GM19035 (cell line): ENCODE measurements at regions not wholly inside any gene's neighbourhood (a gene's known extent, or its start where the extent isn't known, plus 50 kb on each side); places are given as distances from the start of the nearest gene placed in this dataset.

Experiments used
- ATAC-seq: cut with Tn5 transposase; IDR thresholded peaks from one replicate; pipeline ENCODE4 v1.9.1; 2021; ENCODE audit not compliant: unreplicated experiment

DNA sequence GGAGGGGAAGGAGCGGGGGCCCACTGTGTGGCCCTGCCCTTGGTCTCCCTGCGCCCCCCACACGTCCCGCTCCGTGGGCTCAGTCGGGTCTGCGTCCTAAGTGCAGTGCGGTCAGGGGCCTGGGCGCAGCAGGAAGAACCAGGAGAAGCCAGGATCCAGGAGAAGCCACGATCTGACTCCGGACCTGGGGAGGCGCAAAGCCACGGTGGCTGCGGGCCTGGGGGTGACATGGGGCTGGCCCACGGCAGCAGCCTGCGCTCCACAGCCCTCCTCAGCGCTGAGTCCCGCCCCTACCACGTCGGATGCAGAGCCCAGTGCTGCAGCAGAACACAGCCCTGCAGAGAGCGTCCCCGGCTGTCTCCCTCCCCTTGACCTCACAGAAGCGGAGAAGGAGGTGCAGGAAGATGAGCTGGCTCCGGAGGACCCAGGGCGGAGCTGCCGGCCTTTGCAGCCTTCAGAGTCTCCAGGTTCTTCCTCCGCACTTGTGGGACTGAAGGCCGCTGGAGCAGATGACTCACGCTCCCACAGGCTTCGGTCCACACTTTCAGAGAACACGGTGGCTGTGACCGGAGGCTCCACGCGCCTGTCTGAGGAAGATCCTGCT, 589.2 kb upstream of the SALL3 start:
- ATAC-seq: no peak

DNA sequence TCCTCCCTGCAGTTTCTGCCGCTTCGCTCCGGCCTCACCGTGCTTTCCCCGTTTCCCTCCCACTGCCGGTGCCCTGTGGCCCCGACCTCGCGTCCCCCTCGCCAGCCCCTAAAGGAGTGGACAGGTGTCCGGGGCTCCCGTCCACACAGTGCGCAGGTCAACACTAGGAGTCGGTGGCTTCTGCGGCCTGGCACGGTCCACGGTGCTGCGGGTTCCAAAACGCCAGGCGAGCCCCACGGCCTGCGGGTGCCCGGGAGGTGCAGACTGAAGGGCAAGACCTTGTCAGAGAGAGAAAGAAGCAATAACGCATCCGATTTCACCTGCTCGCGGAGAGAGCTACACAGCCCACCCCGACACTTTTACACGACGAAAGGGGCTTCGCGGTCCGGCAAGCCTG, 588.7 kb upstream of the SALL3 start:
- ATAC-seq: no peak

GRCh38 chr18:78393086-78393862, 586.3 kb upstream of the SALL3 start:
- ATAC-seq: no peak

DNA sequence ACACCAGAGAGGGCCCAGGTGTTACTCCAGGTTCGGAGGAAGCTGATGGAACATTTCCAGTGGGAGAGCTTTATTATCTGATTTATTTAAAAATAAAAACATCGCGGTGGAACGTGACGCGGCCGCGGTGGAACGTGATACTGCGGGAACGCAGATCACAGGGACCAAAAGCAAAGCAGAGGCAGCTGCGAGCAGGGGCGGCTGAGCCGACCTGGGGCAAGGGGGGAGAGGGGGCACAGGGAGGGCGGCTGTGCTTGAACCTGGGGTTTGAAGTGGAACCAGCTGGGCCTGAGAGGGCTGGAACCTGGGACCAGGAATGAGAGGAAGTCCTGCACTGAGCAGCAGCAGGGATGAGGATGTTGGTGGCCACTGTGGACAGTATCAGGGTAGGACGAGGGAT, 583.5 kb upstream of the SALL3 start:
- ATAC-seq: no peak

GRCh38 chr18:78396756-78397155, 582.9 kb upstream of the SALL3 start:
- ATAC-seq: no peak

DNA sequence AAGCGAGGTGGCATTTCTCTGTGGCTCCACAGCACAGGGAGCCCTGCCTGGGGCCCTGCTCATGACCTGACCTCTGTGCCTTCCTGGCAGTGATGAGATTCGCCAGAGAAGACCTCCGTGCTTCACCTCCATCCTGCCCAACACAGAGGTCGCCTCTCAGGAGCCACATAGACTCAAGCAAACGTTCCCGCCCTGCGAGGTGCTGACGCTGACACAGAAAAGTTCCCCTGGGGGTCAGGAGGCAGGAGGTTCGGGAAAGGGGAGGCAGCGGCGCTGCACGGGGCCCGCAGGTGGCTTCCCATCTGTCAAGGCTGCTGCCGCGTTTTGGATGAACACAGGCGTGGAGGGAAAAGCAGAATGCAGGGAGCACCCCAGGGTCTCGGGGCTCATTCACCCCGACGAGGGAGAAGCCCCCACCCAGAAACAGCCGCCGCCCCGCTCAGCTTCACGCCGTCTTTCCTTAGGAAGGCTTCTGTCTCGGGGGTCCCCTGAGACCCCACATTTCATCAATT, 579.6 kb upstream of the SALL3 start:
- no peak for ATAC-seq

- no peak for ATAC-seq
These were observed 577.2 kb upstream of the SALL3 start for GRCh38 chr18:78402440-78402839.

DNA sequence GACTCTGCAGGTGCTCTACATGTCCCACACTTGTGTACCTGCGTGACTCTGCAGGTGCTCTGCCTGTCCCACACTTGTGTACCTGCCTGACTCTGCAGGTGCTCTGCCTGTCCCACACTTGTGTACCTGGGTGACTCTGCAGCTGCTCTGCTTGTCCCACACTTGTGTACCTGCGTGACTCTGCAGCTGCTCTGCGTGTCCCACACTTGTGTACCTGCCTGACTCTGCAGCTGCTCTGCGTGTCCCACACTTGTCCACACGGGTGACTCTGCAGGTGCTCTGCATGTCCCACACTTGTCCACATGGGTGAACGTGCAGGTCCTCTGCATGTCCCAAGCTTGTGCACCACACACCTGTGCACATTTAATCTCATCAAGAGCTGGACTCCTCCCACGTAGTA, 576.7 kb upstream of the SALL3 start:
- no peak for ATAC-seq

DNA sequence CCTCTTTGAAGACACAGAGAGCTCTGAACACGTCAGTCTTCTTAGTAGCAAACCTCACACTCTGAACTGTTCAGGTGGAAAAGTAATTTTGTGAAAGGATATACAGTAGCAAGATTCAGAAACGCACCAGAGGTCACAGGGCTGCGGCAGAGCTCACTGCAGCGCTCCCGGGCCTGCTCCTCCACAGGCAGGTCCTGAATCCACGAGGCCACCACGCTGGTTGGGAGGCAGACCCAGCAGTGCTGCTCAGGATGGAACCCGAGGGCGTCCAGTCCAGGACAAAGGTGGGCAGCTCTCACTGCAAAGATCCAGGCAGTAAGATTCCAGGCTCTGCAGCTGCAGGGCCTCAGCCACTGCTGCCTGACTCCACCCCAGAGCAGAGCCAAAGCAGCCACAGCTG, 576.2 kb upstream of the SALL3 start:
- ATAC-seq: no peak

- no peak for ATAC-seq
These were observed 573.9 kb upstream of the SALL3 start for GRCh38 chr18:78405763-78406162.

DNA sequence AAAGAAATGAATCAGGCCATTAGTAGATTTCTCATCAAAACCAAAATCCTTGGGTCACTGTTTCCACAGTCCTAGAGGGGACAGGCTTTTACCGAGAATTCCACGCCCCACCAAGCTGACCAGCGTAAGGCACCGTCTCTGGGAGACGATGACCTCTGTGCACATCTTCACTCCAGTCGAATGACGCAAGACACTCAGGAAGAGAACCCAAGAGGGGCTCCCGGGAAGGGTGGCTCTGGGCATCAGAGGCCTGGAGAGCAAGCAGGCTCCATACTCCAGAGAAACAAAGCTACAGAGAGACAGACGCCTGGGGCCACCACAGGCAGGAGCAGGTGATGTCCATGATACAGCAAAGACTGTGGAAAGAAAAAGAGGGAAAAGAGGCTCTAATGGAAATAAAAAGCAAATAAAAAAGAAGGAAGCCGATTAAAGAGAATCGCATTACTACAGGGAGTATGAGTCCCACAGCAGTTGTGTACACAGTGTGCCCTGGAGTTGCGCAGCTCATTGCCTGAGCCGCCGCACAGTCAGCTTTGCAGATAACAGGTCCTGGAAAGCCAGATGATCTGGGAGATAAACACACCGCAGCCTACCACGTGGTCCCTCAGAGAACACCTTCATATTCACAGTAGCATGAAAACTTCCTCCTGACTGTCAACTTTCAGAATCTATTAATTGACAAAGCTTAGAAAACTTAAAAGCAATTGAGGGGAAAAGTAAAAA, 572.7 kb upstream of the SALL3 start:
- ATAC-seq: no peak

- no peak for ATAC-seq
These were observed 572.2 kb upstream of the SALL3 start for GRCh38 chr18:78407466-78407844.

DNA sequence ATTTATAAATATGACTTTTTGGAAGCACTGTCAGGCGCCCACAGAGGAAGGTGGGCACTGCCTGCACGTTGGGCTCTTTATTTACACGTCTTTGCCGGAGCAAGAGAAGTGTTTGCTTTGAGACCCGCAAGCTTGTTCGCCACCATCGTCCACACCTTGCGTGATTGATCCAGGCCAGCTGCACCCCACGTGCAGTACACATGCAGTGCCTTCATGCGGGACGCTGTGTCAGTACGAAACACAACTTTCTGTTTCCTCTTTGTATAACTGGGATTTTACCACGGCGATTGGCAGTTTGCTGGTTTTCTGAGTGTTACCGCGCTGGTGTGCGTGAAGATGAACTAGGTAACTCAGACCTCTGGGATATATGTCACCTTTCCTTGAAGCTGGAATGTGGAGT, 571.0 kb upstream of the SALL3 start:
- no peak for ATAC-seq

GRCh38 chr18:78410094-78410786, 569.4 kb upstream of the SALL3 start:
- ATAC-seq: no peak

DNA sequence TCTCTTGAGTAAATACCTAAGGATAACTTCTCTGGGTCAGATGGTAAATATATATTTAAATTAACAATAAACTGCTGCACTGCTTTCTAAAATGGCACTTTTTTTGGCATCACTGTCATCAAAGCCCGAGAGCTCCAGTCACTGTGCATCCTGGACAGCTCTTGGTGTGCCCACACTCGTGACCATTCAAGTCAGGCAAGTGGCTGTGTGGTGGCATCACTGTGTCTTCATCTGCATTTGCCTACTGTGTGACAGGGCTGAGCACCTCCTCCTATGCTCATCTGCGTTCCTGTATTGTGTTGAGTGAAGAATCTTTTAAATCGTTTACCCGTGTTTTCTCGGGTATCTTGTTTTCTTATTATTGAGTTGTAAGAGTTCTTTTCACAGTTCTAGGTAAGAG, 568.1 kb upstream of the SALL3 start:
- no peak for ATAC-seq

GRCh38 chr18:78414302-78414701, 565.3 kb upstream of the SALL3 start:
- ATAC-seq: no peak

DNA sequence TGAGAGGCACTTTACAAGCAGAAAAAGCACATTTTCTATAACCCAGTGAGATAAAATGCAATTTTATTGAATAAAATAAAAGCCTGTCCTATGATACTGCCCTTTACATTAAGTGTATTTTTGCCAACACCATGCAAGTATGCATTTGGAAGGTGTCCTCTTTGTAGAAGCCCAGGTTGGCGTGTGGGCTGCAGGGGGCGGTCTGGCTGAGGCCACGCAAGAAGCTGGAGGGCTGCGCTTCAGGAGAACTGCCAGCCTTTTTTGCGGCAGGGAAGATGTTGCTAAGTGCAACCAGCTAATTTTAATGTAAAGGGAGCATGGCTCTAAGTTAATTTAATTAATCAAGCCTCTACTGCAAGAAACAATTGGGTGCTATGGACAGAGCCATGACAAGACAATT, 562.8 kb upstream of the SALL3 start:
- no peak for ATAC-seq

- no peak for ATAC-seq
These were observed 561.2 kb upstream of the SALL3 start for GRCh38 chr18:78418379-78418778.

DNA sequence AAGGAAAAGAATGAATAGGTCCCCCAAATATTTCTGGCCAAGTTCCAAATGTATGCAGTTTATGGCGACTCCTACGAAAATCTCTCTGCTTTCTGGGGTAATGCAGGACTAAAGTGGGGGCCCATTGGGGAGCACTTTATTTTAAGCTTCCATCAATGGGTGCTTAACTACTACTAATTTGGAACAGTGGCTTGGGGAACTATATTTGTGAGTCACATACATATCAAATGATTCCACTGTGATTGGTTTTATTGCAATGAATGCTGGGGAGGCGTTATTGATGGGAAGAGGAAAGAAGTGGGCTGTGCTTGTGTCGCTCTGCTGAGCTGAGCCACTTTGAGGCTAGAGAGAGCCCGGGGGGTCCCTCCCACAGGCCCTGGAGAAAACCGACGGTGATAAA, 560.4 kb upstream of the SALL3 start:
- ATAC-seq: no peak

GRCh38 chr18:78420116-78420515, 559.5 kb upstream of the SALL3 start:
- ATAC-seq: no peak

GRCh38 chr18:78421392-78421791, 558.2 kb upstream of the SALL3 start:
- ATAC-seq: no peak
